Gastroesophageal sphincter (tissue), 4 donors: ENCODE measurements at regions not wholly inside any gene's neighbourhood (a gene's known extent, or its start where the extent isn't known, plus 50 kb on each side); places are given as distances from the start of the nearest gene placed in this dataset.

Experiments
- ATAC-seq: fragments of 150-250 bp; one replicate; pipeline ENCODE4 v1.9.1; 2016; ENCODE audit warnings: mild to moderate bottlenecking, moderate library complexity
- H3K27ac ChIP-seq, 4 donors: fragments of 200-600 bp; sonication (generic) in 3 of 4; 1 replicate in 3 of 4; 2 replicates in 1 of 4; pipeline ENCODE4 v1.5.1; 2016 to 2019
- H3K27me3 ChIP-seq: fragments of 200-600 bp; sonication (generic); one replicate; pipeline ENCODE4 v1.5.1; 2019
- H3K36me3 ChIP-seq, 2 donors: fragments of 200-600 bp; sonication (generic); one replicate each; pipeline ENCODE4 v1.5.1; 2019; ENCODE audit warnings: control low read depth in 1 of 2
- H3K4me1 ChIP-seq, 3 donors: fragments of 200-600 bp; sonication (generic); 1 replicate in 2 of 3; 2 replicates in 1 of 3; pipeline ENCODE4 v1.5.1; 2016 to 2019; ENCODE audit warnings: control low read depth in 2 of 3
- H3K4me3 ChIP-seq, 2 donors: fragments of 200-600 bp; sonication (generic); one replicate each; pipeline ENCODE4 v1.5.1; 2019; ENCODE audit warnings: mild to moderate bottlenecking in 1 of 2, moderate library complexity in 1 of 2
- H3K9me3 ChIP-seq, 3 donors: fragments of 200-600 bp; sonication (generic); one replicate each; pipeline ENCODE4 v1.5.1; 2017 to 2019; ENCODE audit warnings: control low read depth in 2 of 3
- CTCF ChIP-seq, 4 experiments: fragments of 200-600 bp in 2 of 4; fragments of 450-650 bp in 2 of 4; sonication (generic) in 1 of 4; IDR thresholded peaks; one replicate each; pipeline ENCODE4 v1.5.1; 2017 to 2019; ENCODE audit warnings: antibody characterized with exemption in 4 of 4, mild to moderate bottlenecking in 2 of 4, moderate library complexity in 2 of 4
- EP300 ChIP-seq: sonication (generic); formaldehyde crosslinking; IDR thresholded peaks from one replicate; pipeline ENCODE4 v1.6.1; 2017; ENCODE audit warnings: antibody characterized with exemption, mild to moderate bottlenecking
- POLR2A ChIP-seq, 2 donors: fragments of 450-650 bp; IDR thresholded peaks; one replicate each; pipeline ENCODE4 v1.6.1; 2017; ENCODE audit warnings: antibody characterized with exemption in 2 of 2, mild to moderate bottlenecking in 2 of 2, moderate library complexity in 1 of 2
- POLR2AphosphoS5 ChIP-seq: sonication (generic); formaldehyde crosslinking; IDR thresholded peaks from one replicate; pipeline ENCODE4 v1.6.1; 2017; ENCODE audit warnings: antibody characterized with exemption
- WGBS, 2 donors: methylation state at CpG; one replicate each; pipeline ENCODE4 v1.1.5; 2018; ENCODE audit warnings: low coverage in 1 of 2; 5-methylcytosine and 5-hydroxymethylcytosine counted together

GRCh38 chr2:206845877-206846276, 80.5 kb downstream of the FASTKD2 start:
- no peak overlapping the region for H3K27ac ChIP-seq
- TF ChIP-seq EP300 (no peak), POLR2A (IDR thresholded peaks at IDR 0.05) (no peak), POLR2AphosphoS5 (no peak), CTCF (IDR thresholded peaks at IDR 0.05) (no peak)
- H3K4me3 ChIP-seq: no peak overlapping the region
- H3K36me3 ChIP-seq: no peaks in the 10 kb centered on the region
- ATAC-seq: no peak
- H3K4me1 ChIP-seq: peaks cover 0 to 7% (median 0%) of the 10 kb centered on the region in 3 donors
- no peaks in the 10 kb centered on the region for H3K27me3 ChIP-seq
- H3K9me3 ChIP-seq: no peaks in the 10 kb centered on the region

GRCh38 chr2:206846331-206846730, 80.9 kb downstream of the FASTKD2 start:
- TF ChIP-seq EP300: no peak
- Histone ChIP-seq H3K36me3 (no peaks in the 10 kb centered on the region), H3K9me3 (no peaks in the 10 kb centered on the region), H3K4me1 (peaks cover 0 to 7% (median 0%) of the 10 kb centered on the region in 3 donors), H3K27ac (no peak overlapping the region), H3K27me3 (no peaks in the 10 kb centered on the region), H3K4me3 (no peak overlapping the region)
- ATAC-seq: no peak
- 85% methylated on average over 3 of the region's 3 CpGs; no CpG with 5 or more reads in 1 of the 2 donors for whole genome bisulfite sequencing, 2 donors

- ATAC-seq: no peak
- H3K9me3 ChIP-seq: no peaks in the 10 kb centered on the region
- TF ChIP-seq POLR2A (IDR thresholded peaks at IDR 0.05): no peak
- TF ChIP-seq CTCF (IDR thresholded peaks at IDR 0.05): no peak
- no peak for TF ChIP-seq POLR2AphosphoS5
- no peak for TF ChIP-seq EP300
- WGBS, 2 donors: 51 to 100% methylated on average over 1 to 2 of the region's 3 CpGs
- H3K27ac ChIP-seq: no peak overlapping the region
- no peaks in the 10 kb centered on the region for H3K27me3 ChIP-seq
- H3K4me3 ChIP-seq: no peak overlapping the region
- H3K36me3 ChIP-seq: no peaks in the 10 kb centered on the region
- peaks cover 0 to 7% (median 0%) of the 10 kb centered on the region in 3 donors for H3K4me1 ChIP-seq
These were observed 81.8 kb downstream of the FASTKD2 start for GRCh38 chr2:206846981-206847834.

GRCh38 chr2:206850369-206850768, 85.0 kb downstream of the FASTKD2 start:
- Histone ChIP-seq H3K36me3 (no peaks in the 10 kb centered on the region), H3K27ac (no peak overlapping the region), H3K4me3 (no peak overlapping the region), H3K27me3 (no peaks in the 10 kb centered on the region), H3K9me3 (no peaks in the 10 kb centered on the region), H3K4me1 (peaks cover 0 to 9% (median 0%) of the 10 kb centered on the region in 3 donors)
- TF ChIP-seq EP300: no peak
- no peak for TF ChIP-seq POLR2A (IDR thresholded peaks at IDR 0.05)
- TF ChIP-seq POLR2AphosphoS5: no peak
- no peak for TF ChIP-seq CTCF (IDR thresholded peaks at IDR 0.05)
- no peak for ATAC-seq

- H3K36me3 ChIP-seq: no peaks in the 10 kb centered on the region
- H3K9me3 ChIP-seq: no peaks in the 10 kb centered on the region
- no peak for ATAC-seq
- H3K27ac ChIP-seq: no peak overlapping the region
- TF ChIP-seq POLR2A (IDR thresholded peaks at IDR 0.05): no peak
- TF ChIP-seq EP300: no peak
- no peak for TF ChIP-seq POLR2AphosphoS5
- no peak for TF ChIP-seq CTCF (IDR thresholded peaks at IDR 0.05)
- no peaks in the 10 kb centered on the region for H3K27me3 ChIP-seq
- H3K4me3 ChIP-seq: no peak overlapping the region
- H3K4me1 ChIP-seq: peaks cover 0 to 18% (median 3%) of the 10 kb centered on the region in 3 donors
- 78 to 81% methylated on average over 1 of the region's 1 CpG for WGBS, 2 donors
These were observed 86.1 kb downstream of the FASTKD2 start for GRCh38 chr2:206851521-206851920.
